SK-N-SH (cell line): ENCODE measurements at regions not wholly inside any gene's neighbourhood (a gene's known extent, or its start where the extent isn't known, plus 50 kb on each side); places are given as distances from the start of the nearest gene placed in this dataset.

Source experiments
- CTCF ChIA-PET: fragments of 300-600, 350-600 bp; formaldehyde crosslinking; extraction: SDS; loops from one replicate; lab custom pipeline; 2021; lab: Yijun Ruan, JAX
- POLR2A ChIA-PET: fragments of 350-600 bp; sonication (Branson Sonifier 250); formaldehyde crosslinking; extraction: SDS; loops from one replicate; lab custom pipeline; 2020; ENCODE audit warnings: antibody characterized with exemption, inconsistent platforms; lab: Yijun Ruan, JAX
- DNase-seq: peaks from one replicate; pipeline ENCODE4 v3.0.0; 2012
- H2AFZ ChIP-seq: fragments of 200-600 bp; sonication (generic); 2 replicates; pipeline ENCODE4 v1.8.1; 2016; ENCODE audit warnings: antibody characterized with exemption, mild to moderate bottlenecking, low read depth
- H3F3A ChIP-seq: fragments of 200-600 bp; sonication (generic); replicated peaks from 2 replicates; pipeline ENCODE3; 2016; ENCODE audit warnings: antibody characterized with exemption, mild to moderate bottlenecking; ENCODE audit not compliant: insufficient read depth
- H3K27ac ChIP-seq, 2 experiments: fragments of 200-500 bp in 1 of 2; fragments of 200-600 bp in 1 of 2; sonication (Bioruptor generic) in 1 of 2; sonication (generic), shearing (Covaris generic) in 1 of 2; 2 replicates each; pipeline versions ENCODE4 v1.5.1 to v1.6.1; 2014 to 2016; ENCODE audit warnings: low read depth in 2 of 2, inconsistent platforms in 1 of 2, low read length in 1 of 2, mild to moderate bottlenecking in 1 of 2, mixed read lengths in 1 of 2
- H3K27me3 ChIP-seq: fragments of 200-600 bp; sonication (generic), shearing (Covaris generic); 2 replicates; pipeline ENCODE4 v1.6.1; 2016; ENCODE audit warnings: mixed run types; ENCODE audit not compliant: insufficient read depth
- H3K36me3 ChIP-seq, 2 experiments: fragments of 200-500 bp in 1 of 2; fragments of 200-600 bp in 1 of 2; sonication (Bioruptor generic) in 1 of 2; sonication (generic) in 1 of 2; replicated peaks in 1 of 2; 2 replicates each; pipeline versions ENCODE3 to v1.5.1; 2014 to 2016; ENCODE audit warnings: low read length in 1 of 2, mild to moderate bottlenecking in 1 of 2; ENCODE audit not compliant: insufficient read depth in 2 of 2, control insufficient read depth in 1 of 2
- H3K4me1 ChIP-seq, 2 experiments: fragments of 200-500 bp in 1 of 2; fragments of 200-600 bp in 1 of 2; sonication (Bioruptor generic) in 1 of 2; sonication (generic), shearing (Covaris generic) in 1 of 2; 2 replicates each; pipeline versions ENCODE4 v1.5.1 to v1.6.1; 2014 to 2016; ENCODE audit warnings: low read depth in 1 of 2, low read length in 1 of 2, mixed run types in 1 of 2; ENCODE audit not compliant: insufficient read depth in 2 of 2, control insufficient read depth in 1 of 2
- H3K4me2 ChIP-seq: fragments of 200-600 bp; sonication (generic), shearing (Covaris generic); 2 replicates; pipeline ENCODE4 v1.6.1; 2017; ENCODE audit warnings: mixed run types
- H3K4me3 ChIP-seq, 2 experiments: fragments of 200-500 bp in 1 of 2; fragments of 200-600 bp in 1 of 2; sonication (Bioruptor generic) in 1 of 2; sonication (generic), shearing (Covaris generic) in 1 of 2; 2 replicates each; pipeline versions ENCODE4 v1.5.1 to v1.8.1; 2014 to 2016; ENCODE audit warnings: low read depth in 2 of 2, inconsistent platforms in 1 of 2, low read length in 1 of 2, mild to moderate bottlenecking in 1 of 2, mixed read lengths in 1 of 2, moderate library complexity in 1 of 2
- H3K79me2 ChIP-seq: fragments of 200-600 bp; sonication (generic); 2 replicates; pipeline ENCODE4 v1.8.1; 2017; ENCODE audit warnings: mild to moderate bottlenecking; ENCODE audit not compliant: insufficient read depth
- H3K9ac ChIP-seq: fragments of 200-600 bp; sonication (generic); 2 replicates; pipeline ENCODE4 v1.6.1; 2017; ENCODE audit warnings: mixed run types
- H3K9me2 ChIP-seq: fragments of 200-600 bp; sonication (generic); 2 replicates; pipeline ENCODE4 v1.6.1; 2017; ENCODE audit warnings: mixed run types
- H3K9me3 ChIP-seq: fragments of 200-600 bp; sonication (generic); 2 replicates; pipeline ENCODE4 v1.6.1; 2017; ENCODE audit warnings: mixed run types, mild to moderate bottlenecking, moderate library complexity
- H4K20me1 ChIP-seq: fragments of 200-600 bp; sonication (generic); 2 replicates; pipeline ENCODE4 v1.6.1; 2017; ENCODE audit warnings: mild to moderate bottlenecking, mixed run types; ENCODE audit not compliant: insufficient read depth
- CHD2 ChIP-seq: fragments of 150-350 bp; IDR thresholded peaks from 2 replicates; pipeline ENCODE4 v1.6.1; 2018; ENCODE audit warnings: low read length; ENCODE audit not compliant: partially characterized antibody
- EZH2phosphoT487 ChIP-seq: fragments of 200-600 bp; sonication (generic); IDR thresholded peaks from 2 replicates; pipeline ENCODE4 v1.6.1; 2017; ENCODE audit warnings: low read depth, mixed run types, mild to moderate bottlenecking, antibody characterized with exemption, moderate library complexity, borderline replicate concordance
- GABPA ChIP-seq: IDR thresholded peaks from 2 replicates; pipeline ENCODE4 v1.4.0; 2012; ENCODE audit warnings: low read depth, mild to moderate bottlenecking
- MEF2A ChIP-seq: IDR thresholded peaks from 2 replicates; pipeline ENCODE4 v1.4.0; 2012; ENCODE audit warnings: low read depth, borderline replicate concordance
- MXI1 ChIP-seq: IDR thresholded peaks from 2 replicates; pipeline ENCODE4 v1.6.1; 2012; ENCODE audit warnings: mild to moderate bottlenecking, low read depth, low read length, improper control_type of control experiment
- POLR2AphosphoS5 ChIP-seq: IDR thresholded peaks from 2 replicates; pipeline ENCODE4 v1.6.1; 2012; ENCODE audit warnings: low read depth, low read length
- RFX5 ChIP-seq: IDR thresholded peaks from 2 replicates; pipeline ENCODE4 v1.6.1; 2012; ENCODE audit warnings: mild to moderate bottlenecking, improper control_type of control experiment, low read length
- RXRA ChIP-seq: IDR thresholded peaks from 2 replicates; pipeline ENCODE4 v1.4.0; 2012; ENCODE audit warnings: low read depth, mild to moderate bottlenecking, borderline replicate concordance
- SMC3 ChIP-seq: IDR thresholded peaks from 2 replicates; pipeline ENCODE4 v1.6.1; 2012; ENCODE audit warnings: low read depth, low read length, improper control_type of control experiment
- TEAD4 ChIP-seq: IDR thresholded peaks from 2 replicates; pipeline ENCODE4 v1.4.0; 2012; ENCODE audit warnings: mild to moderate bottlenecking, borderline replicate concordance; ENCODE audit not compliant: insufficient read depth
- YY1 ChIP-seq: IDR thresholded peaks from 2 replicates; pipeline ENCODE4 v1.4.0; 2012; ENCODE audit warnings: low read depth, mild to moderate bottlenecking
- WGBS: methylation state at CpG from one replicate; pipeline ENCODE4 v1.1.6; 2017; ENCODE audit warnings: low lambda C conversion rate; 5-methylcytosine and 5-hydroxymethylcytosine counted together
- TF ChIP-seq, protein P1 (sequence below): IDR thresholded peaks from 2 replicates; pipeline ENCODE4; 2012
- TF ChIP-seq, protein P2 (sequence below): fragments of 200-600 bp; sonication (generic); IDR thresholded peaks from 2 replicates; pipeline ENCODE4 v1.6.1; 2017; ENCODE audit warnings: antibody characterized with exemption, mild to moderate bottlenecking, moderate library complexity
- TF ChIP-seq, protein P3 (sequence below): IDR thresholded peaks from 2 replicates; pipeline ENCODE4 v1.4.0; 2012; ENCODE audit warnings: low read depth, borderline replicate concordance
- TF ChIP-seq, protein P4 (sequence below): IDR thresholded peaks from 2 replicates; pipeline ENCODE4 v1.6.1; 2012; ENCODE audit warnings: mild to moderate bottlenecking, low read depth, low read length, moderate library complexity

DNA sequence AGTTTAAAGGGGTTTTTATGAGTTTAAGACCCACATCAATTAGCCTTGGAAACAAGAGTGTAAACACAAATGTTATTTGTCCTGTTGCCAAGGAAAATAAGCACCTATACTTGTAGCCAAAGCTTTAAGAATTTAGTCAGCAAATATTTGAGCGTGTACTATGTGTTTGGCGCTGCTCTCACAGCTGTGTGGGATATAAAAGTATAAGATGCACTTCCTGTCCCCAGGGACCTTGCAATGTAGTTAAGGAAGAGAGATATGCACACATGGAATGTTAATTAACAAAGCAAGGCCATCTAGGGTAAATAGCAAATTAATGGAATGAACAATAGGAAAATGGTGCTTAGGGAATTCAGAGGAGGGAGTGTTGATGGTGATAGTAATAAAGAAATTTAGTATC is 134.9 kb upstream of the SRRM4 start:
- no peaks in the 10 kb centered on the region for H3K9me2 ChIP-seq
- H3K9me3 ChIP-seq, result no peaks in the 10 kb centered on the region
- H3F3A ChIP-seq, result no peaks in the 10 kb centered on the region
- H3K4me1 ChIP-seq, result no peaks in the 10 kb centered on the region; a peak in 1 of 4 replicates
- no peaks in the 10 kb centered on the region for H4K20me1 ChIP-seq
- DNase-seq, result no peak
- H3K9ac ChIP-seq, result no peak overlapping the region
- H3K27ac ChIP-seq, result no peak overlapping the region
- TF ChIP-seq TEAD4 (no peak), SMC3 (no peak)
- TF ChIP-seq, protein P1, sequence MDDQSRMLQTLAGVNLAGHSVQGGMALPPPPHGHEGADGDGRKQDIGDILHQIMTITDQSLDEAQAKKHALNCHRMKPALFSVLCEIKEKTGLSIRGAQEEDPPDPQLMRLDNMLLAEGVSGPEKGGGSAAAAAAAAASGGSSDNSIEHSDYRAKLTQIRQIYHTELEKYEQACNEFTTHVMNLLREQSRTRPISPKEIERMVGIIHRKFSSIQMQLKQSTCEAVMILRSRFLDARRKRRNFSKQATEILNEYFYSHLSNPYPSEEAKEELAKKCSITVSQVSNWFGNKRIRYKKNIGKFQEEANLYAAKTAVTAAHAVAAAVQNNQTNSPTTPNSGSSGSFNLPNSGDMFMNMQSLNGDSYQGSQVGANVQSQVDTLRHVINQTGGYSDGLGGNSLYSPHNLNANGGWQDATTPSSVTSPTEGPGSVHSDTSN, result no peak
- POLR2A ChIA-PET, result no interaction called here
- H3K27me3 ChIP-seq, result no peaks in the 10 kb centered on the region
- no peaks in the 10 kb centered on the region for H3K79me2 ChIP-seq
- no peaks in the 10 kb centered on the region for H3K36me3 ChIP-seq
- CTCF ChIA-PET, result interaction anchor here (1.9 kb wide), 1 partner anchor 132 kb away, joined by 4 read pairs; no protein-coding TSS in a partner anchor
- WGBS, result 21% methylated on average over 2 of the region's 2 CpGs
- no peak overlapping the region for H2AFZ ChIP-seq
- no peak overlapping the region for H3K4me3 ChIP-seq
- H3K4me2 ChIP-seq, result no peak overlapping the region

DNA sequence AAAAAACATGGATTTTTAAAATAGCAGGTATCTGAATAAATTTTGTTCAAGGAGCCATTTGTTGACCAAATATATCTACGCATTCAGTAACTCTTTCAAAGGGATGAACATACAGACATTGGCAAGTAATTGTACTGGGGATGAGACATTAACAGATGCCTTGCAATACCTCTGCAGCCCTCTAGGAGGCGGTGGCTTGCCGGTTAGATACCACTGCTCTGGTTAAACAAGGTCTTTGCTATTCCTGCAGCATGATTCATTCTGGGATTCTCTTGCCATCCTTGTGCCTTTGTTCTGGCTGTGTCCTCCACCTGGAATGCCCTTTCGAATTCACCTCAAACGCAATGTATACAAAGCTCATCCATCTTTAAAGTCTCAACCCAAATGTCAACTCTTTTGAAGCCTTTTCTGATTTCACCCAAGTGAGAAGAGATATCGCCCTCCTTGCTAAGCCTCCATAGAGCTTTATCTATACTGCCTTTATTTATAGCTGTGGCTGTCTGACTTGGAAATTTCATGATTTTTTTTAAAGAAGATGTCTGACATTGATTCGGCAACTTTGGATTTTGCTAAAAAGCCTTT is 131.0 kb upstream of the SRRM4 start:
- H3K9me3 ChIP-seq, result no peaks in the 10 kb centered on the region
- CTCF ChIA-PET, result interaction anchor here (0.9 to 1.0 kb wide), 4 partner anchors 18 to 132 kb away, joined by 3 to 5 read pairs (median 3); no protein-coding TSS in a partner anchor
- peak; percentile 16 for DNase-seq
- H3K27me3 ChIP-seq, result no peaks in the 10 kb centered on the region
- H3K4me1 ChIP-seq, result no peaks in the 10 kb centered on the region
- 46% methylated on average over 7 of the region's 7 CpGs for WGBS
- no peaks in the 10 kb centered on the region for H4K20me1 ChIP-seq
- H3K79me2 ChIP-seq, result no peaks in the 10 kb centered on the region
- POLR2A ChIA-PET, result no interaction called here
- no peaks in the 10 kb centered on the region for H3K36me3 ChIP-seq
- no peak overlapping the region for H3K9ac ChIP-seq
- no peak for TF ChIP-seq POLR2AphosphoS5
- TF ChIP-seq, protein P2, sequence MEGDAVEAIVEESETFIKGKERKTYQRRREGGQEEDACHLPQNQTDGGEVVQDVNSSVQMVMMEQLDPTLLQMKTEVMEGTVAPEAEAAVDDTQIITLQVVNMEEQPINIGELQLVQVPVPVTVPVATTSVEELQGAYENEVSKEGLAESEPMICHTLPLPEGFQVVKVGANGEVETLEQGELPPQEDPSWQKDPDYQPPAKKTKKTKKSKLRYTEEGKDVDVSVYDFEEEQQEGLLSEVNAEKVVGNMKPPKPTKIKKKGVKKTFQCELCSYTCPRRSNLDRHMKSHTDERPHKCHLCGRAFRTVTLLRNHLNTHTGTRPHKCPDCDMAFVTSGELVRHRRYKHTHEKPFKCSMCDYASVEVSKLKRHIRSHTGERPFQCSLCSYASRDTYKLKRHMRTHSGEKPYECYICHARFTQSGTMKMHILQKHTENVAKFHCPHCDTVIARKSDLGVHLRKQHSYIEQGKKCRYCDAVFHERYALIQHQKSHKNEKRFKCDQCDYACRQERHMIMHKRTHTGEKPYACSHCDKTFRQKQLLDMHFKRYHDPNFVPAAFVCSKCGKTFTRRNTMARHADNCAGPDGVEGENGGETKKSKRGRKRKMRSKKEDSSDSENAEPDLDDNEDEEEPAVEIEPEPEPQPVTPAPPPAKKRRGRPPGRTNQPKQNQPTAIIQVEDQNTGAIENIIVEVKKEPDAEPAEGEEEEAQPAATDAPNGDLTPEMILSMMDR, result peak; percentile 45
- H3K4me3 ChIP-seq, result peak overlapping the region in 1 of 2 experiments; percentile 39; a peak in 1 of 4 replicates
- no peak overlapping the region for H3K4me2 ChIP-seq
- H3F3A ChIP-seq, result no peaks in the 10 kb centered on the region
- no peaks in the 10 kb centered on the region for H3K9me2 ChIP-seq
- H2AFZ ChIP-seq, result no peak overlapping the region
- no peak overlapping the region for H3K27ac ChIP-seq

DNA sequence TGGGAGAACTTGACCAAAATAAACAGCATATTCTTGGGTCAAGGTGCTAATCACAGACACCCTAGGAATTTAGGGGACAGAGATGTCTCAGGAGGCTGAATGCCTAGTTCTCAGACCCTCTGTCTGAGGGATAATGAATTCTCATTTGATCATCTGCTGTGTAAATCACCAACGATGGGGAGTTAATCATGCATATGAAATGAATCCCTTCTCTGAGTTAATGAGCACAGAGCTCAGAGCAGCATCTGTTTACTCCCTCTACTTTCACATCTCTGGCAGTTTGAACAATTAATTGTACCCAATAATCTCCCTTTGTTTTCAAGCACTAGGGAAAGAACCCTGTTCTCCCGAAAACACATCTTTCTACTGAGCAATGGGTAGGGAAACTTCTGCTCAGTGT is 129.4 kb upstream of the SRRM4 start:
- H3K4me2 ChIP-seq, result no peak overlapping the region
- no peaks in the 10 kb centered on the region for H3K9me3 ChIP-seq
- no peaks in the 10 kb centered on the region for H3K9me2 ChIP-seq
- no peaks in the 10 kb centered on the region for H3K4me1 ChIP-seq
- H3K27me3 ChIP-seq, result no peaks in the 10 kb centered on the region
- no peak for DNase-seq
- H3K9ac ChIP-seq, result no peak overlapping the region
- no peaks in the 10 kb centered on the region for H3K79me2 ChIP-seq
- no peaks in the 10 kb centered on the region for H4K20me1 ChIP-seq
- H3K4me3 ChIP-seq, result no peak overlapping the region
- H3F3A ChIP-seq, result no peaks in the 10 kb centered on the region
- no peaks in the 10 kb centered on the region for H3K36me3 ChIP-seq
- CTCF ChIA-PET, result interaction anchor here (2.1 kb wide), 1 partner anchor 447 kb away, joined by 7 read pairs; no protein-coding TSS in a partner anchor
- 17% methylated on average over 2 of the region's 2 CpGs for WGBS
- no peak overlapping the region for H3K27ac ChIP-seq
- no peak overlapping the region for H2AFZ ChIP-seq
- POLR2A ChIA-PET, result no interaction called here
- TF ChIP-seq MEF2A (no peak), YY1 (no peak), CHD2 (no peak), RXRA (no peak), MXI1 (no peak), GABPA (no peak), EZH2phosphoT487 (no peak), RFX5 (no peak)
- TF ChIP-seq, protein P3, sequence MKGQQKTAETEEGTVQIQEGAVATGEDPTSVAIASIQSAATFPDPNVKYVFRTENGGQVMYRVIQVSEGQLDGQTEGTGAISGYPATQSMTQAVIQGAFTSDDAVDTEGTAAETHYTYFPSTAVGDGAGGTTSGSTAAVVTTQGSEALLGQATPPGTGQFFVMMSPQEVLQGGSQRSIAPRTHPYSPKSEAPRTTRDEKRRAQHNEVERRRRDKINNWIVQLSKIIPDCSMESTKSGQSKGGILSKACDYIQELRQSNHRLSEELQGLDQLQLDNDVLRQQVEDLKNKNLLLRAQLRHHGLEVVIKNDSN, result no peak
- TF ChIP-seq, protein P4, sequence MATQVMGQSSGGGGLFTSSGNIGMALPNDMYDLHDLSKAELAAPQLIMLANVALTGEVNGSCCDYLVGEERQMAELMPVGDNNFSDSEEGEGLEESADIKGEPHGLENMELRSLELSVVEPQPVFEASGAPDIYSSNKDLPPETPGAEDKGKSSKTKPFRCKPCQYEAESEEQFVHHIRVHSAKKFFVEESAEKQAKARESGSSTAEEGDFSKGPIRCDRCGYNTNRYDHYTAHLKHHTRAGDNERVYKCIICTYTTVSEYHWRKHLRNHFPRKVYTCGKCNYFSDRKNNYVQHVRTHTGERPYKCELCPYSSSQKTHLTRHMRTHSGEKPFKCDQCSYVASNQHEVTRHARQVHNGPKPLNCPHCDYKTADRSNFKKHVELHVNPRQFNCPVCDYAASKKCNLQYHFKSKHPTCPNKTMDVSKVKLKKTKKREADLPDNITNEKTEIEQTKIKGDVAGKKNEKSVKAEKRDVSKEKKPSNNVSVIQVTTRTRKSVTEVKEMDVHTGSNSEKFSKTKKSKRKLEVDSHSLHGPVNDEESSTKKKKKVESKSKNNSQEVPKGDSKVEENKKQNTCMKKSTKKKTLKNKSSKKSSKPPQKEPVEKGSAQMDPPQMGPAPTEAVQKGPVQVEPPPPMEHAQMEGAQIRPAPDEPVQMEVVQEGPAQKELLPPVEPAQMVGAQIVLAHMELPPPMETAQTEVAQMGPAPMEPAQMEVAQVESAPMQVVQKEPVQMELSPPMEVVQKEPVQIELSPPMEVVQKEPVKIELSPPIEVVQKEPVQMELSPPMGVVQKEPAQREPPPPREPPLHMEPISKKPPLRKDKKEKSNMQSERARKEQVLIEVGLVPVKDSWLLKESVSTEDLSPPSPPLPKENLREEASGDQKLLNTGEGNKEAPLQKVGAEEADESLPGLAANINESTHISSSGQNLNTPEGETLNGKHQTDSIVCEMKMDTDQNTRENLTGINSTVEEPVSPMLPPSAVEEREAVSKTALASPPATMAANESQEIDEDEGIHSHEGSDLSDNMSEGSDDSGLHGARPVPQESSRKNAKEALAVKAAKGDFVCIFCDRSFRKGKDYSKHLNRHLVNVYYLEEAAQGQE, result no peak
